Omental fat pad (tissue), 3 donors: ENCODE measurements at regions not wholly inside any gene's neighbourhood (a gene's known extent, or its start where the extent isn't known, plus 50 kb on each side); places are given as distances from the start of the nearest gene placed in this dataset.
A peak's percentile ranks its signal among the peaks of the same experiment; 100 is the strongest.

Source experiments
- ATAC-seq: fragments of 150-250 bp; one replicate; pipeline ENCODE4 v1.9.1; 2016; ENCODE audit warnings: mild to moderate bottlenecking, moderate library complexity; ENCODE audit not compliant: low FRiP score
- DNase-seq: peaks from one replicate; pipeline ENCODE4 v3.0.0-alpha.2; 2019; ENCODE audit warnings: low spot score
- TF ChIP-seq, protein P1 (sequence below), 3 donors: fragments of 450-650 bp; IDR thresholded peaks; one replicate each; pipeline ENCODE4 v1.5.1; 2016 to 2017; ENCODE audit warnings: antibody characterized with exemption in 3 of 3, mild to moderate bottlenecking in 3 of 3, moderate library complexity in 2 of 3

DNA sequence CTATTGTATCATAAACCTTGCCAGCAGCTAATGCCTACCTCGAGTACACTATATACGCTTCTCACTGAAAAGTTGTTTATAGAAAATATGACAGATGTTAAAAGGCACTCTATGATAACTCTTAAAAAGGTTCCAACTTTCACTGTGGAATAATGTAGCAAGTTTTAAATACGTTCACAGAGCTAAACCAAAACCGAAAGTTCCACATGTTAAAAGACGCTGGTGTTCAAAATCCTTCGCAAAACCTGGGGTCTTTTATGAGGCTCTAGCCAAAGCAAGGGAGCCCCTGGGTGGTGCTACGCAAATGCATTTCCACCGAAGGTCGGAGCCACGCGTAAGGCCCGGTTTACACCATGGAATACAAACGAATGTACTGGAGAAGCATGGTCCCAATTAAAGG lies 103.7 kb upstream of the TENM3 start:
- DNase-seq = no peak
- ATAC-seq = no peak

DNA sequence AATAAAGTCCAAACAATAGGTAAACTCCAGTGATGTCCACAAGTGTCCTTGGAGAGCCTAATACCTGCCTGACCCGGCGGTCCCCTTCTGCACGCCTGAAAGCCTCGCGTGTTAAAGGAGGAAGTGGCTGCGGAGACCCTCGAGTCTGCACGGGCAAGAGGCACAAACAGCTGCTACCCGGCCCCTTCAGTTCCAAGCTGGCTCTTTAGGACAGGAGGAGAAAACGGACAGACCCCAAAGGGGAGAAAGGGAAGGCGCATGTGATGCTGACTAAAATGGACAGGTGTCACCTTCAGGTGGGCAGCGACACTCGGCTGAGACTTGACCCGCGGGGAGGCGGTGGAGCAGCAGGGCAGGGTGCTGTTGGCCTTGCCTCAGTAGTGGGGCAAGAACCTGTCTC lies 102.7 kb upstream of the TENM3 start:
- DNase-seq = no peak
- TF ChIP-seq, protein P1, sequence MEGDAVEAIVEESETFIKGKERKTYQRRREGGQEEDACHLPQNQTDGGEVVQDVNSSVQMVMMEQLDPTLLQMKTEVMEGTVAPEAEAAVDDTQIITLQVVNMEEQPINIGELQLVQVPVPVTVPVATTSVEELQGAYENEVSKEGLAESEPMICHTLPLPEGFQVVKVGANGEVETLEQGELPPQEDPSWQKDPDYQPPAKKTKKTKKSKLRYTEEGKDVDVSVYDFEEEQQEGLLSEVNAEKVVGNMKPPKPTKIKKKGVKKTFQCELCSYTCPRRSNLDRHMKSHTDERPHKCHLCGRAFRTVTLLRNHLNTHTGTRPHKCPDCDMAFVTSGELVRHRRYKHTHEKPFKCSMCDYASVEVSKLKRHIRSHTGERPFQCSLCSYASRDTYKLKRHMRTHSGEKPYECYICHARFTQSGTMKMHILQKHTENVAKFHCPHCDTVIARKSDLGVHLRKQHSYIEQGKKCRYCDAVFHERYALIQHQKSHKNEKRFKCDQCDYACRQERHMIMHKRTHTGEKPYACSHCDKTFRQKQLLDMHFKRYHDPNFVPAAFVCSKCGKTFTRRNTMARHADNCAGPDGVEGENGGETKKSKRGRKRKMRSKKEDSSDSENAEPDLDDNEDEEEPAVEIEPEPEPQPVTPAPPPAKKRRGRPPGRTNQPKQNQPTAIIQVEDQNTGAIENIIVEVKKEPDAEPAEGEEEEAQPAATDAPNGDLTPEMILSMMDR (IDR thresholded peaks at IDR 0.05) = no peak
- ATAC-seq = no peak

More for the DNA sequence above, 103.7 kb upstream of the TENM3 start:
- TF ChIP-seq, protein P1 (IDR thresholded peaks at IDR 0.05) = no peak

DNA sequence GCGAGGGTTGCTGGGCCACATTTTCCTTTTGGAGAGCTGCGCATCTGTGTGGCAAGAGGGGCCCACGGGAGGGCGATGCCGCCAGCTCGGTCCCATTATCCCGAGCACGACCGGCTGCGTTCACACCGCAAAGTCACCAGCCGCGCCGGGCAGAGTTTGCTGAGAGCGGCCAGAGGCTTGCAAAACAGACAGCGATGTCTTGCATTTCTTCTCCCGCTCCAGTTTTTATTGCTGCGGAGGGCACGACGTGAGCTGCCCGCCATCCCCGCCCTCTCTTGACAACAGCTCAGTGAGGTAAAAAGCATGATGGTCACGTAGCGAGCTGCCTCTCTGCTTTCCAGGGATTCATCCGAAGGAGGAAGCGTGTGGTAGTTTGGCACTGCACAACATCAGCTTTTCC lies 102.1 kb upstream of the TENM3 start:
- DNase-seq = no peak
- TF ChIP-seq, protein P1 (IDR thresholded peaks at IDR 0.05) = no peak
- no peak for ATAC-seq

DNA sequence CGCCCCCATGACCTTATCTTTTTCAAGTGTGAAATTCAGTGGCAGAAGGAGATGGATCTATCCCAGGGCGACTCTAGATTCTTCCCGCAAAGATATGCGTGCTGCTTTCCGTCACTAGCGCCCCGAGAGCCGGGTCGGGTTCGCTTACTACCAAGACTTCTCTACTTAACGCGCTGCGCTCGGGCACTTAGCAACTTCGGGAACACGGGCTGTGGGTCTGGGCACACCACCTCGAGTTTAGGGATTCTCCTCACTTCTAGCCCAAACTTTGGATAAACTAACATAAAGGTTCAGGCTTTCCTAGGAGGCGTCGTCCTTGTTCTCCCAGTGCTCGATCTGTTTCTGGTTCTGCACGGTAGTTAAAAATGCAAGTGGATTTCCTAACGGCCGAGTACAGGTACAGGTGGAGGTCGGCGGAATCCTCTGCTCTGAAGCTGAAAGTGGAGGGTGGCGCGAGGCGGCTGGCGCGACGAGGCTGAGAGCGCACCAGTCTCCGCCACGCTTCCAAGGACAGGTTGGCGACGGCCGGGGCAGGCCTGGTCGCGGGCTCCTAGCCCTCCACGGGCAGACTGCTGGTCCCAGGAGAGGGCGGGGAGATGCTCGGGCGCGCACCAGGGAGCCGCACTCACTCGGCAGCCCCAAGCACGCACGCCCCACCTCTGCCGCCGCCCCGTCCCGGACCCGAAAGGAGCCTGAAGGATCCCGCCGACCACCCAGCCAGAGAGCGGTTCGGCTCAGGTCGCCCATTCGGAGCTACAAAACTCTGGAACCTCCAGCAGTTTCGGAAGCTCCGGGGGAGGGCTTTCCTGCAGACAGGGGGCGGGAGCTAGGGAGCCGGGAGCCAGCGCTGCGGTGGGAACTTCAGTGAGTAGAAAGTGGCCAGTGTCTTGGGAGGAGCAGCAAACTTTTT lies 100.8 kb upstream of the TENM3 start:
- TF ChIP-seq, protein P1 (IDR thresholded peaks at IDR 0.05) = no peak
- no peak for DNase-seq
- no peak for ATAC-seq

DNA sequence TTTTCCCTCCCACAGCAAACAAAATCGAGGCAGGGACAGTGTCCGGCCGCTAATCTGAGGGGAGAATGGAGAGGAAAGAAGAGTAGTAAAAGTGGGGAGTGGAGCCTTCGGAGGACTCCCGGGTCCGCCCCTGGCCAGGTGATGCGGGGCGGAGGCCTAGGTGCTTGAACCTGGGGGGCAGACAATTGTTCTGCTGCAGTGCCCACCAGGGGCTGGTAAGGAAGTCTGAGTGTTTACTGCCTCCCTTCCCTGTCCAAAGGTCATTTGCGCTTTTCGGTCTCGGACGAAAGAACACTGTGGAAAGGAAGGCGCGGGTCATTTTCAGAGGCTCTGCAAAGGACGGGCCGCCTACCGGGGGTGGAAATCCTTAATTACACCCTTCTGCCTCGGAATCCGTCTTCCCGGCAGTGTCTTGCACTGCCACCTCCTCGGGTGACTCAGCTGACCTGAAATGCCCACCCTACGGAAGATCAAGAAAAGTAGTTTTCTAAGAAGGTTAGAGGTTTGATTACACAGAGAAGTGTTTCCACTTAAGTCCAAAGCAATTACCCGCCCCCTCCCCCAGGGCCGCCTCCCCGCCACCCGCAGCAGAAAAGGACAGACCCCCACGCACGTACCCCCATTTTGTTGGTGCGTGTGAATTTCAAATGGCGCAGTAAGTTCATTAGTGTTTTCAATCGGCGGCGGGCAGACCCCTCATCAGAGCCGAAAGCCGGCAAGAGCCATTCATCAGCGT lies 99.9 kb upstream of the TENM3 start:
- ATAC-seq = peak; percentile 43
- TF ChIP-seq, protein P1 (IDR thresholded peaks at IDR 0.05) = no peak

DNA sequence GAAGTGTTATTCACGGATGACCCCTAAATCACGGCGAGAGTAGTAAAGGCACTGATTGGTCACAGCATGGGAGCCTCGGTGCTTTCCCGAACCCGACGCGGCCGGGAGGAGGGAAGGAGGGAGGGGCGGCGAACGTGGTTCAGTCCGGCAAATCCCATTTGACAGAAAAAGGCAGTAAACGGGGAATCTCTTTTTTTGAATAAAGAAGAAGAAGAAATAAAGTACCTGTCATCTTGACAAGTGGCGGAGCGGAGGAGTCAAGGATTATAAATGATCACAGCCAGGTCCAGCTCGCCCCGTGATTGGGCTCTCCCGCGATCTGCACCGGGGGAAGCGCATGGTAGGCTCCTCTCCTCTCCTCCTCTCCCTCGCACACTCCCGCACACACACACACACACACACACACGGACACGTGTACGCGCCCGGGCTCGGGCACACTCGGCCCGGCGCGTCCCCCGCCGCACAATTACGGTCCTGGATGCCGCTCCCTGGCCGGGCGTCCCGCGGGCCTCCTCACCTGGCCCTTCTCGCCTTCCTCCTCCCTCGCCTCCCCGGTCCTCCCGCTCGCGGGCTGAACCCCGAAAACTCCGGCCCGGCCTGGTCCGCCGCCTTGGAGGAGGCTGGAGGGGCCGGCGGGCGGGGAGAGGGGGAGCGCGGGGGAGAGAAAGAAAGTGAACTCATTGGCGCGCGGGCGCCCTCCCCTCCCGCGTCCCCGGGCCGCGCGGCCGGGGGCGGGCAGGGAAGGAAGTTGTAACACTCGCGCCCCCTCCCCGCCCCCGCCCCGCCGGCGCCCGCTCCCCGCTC lies 99.2 kb upstream of the TENM3 start:
- TF ChIP-seq, protein P1 (IDR thresholded peaks at IDR 0.05) = no peak
- DNase-seq (peak; percentile 28), ATAC-seq (peak; percentile 82)

More for the DNA sequence above, 99.9 kb upstream of the TENM3 start:
- no peak for DNase-seq
